OCI-LY1 (cell line): ENCODE measurements at regions not wholly inside any gene's neighbourhood (a gene's known extent, or its start where the extent isn't known, plus 50 kb on each side); places are given as distances from the start of the nearest gene placed in this dataset.

ENCODE experiments used
- H2AFZ ChIP-seq: fragments of 200-600 bp; sonication (generic), shearing (Covaris generic); 2 replicates; pipeline ENCODE4 v1.6.0; 2014; ENCODE audit warnings: antibody characterized with exemption, mild to moderate bottlenecking, low read length
- H3F3A ChIP-seq: fragments of 200-600 bp; sonication (generic), shearing (Covaris generic); 2 replicates; pipeline ENCODE4 v1.6.0; 2014; ENCODE audit warnings: mild to moderate bottlenecking, antibody characterized with exemption, low read length, moderate library complexity; ENCODE audit not compliant: insufficient read depth
- H3K27ac ChIP-seq: fragments of 200-600 bp; sonication (generic); 2 replicates; pipeline ENCODE4 v1.5.1; 2014; ENCODE audit warnings: low read length, mixed run types, mild to moderate bottlenecking, low read depth; ENCODE audit not compliant: poor library complexity, severe bottlenecking
- H3K27me3 ChIP-seq: fragments of 200-600 bp; sonication (generic); 2 replicates; pipeline ENCODE4 v1.6.0; 2014; ENCODE audit warnings: antibody characterized with exemption, mild to moderate bottlenecking, low read length, moderate library complexity; ENCODE audit not compliant: insufficient read depth
- H3K36me3 ChIP-seq: fragments of 200-600 bp; sonication (generic); 2 replicates; pipeline ENCODE4 v1.6.1; 2014; ENCODE audit warnings: mild to moderate bottlenecking, antibody characterized with exemption, low read length, moderate library complexity, mixed read lengths; ENCODE audit not compliant: insufficient read depth
- H3K4me1 ChIP-seq: fragments of 200-600 bp; sonication (generic); 2 replicates; pipeline ENCODE4 v1.5.1; 2014; ENCODE audit warnings: mild to moderate bottlenecking, low read length, moderate library complexity; ENCODE audit not compliant: insufficient read depth, severe bottlenecking
- H3K4me2 ChIP-seq: fragments of 200-600 bp; sonication (generic), shearing (Covaris generic); 2 replicates; pipeline ENCODE4 v1.6.1; 2014; ENCODE audit warnings: low read length
- H3K4me3 ChIP-seq: fragments of 200-600 bp; sonication (generic); 2 replicates; pipeline ENCODE4 v1.5.1; 2014; ENCODE audit warnings: low read length, low read depth, mild to moderate bottlenecking, mixed read lengths; ENCODE audit not compliant: poor library complexity, severe bottlenecking
- H3K79me2 ChIP-seq: fragments of 200-600 bp; shearing (Covaris generic); 2 replicates; pipeline ENCODE4 v1.6.1; 2016; ENCODE audit warnings: mixed run types, low read length, mixed read lengths; ENCODE audit not compliant: insufficient read depth
- H3K9ac ChIP-seq: fragments of 200-600 bp; sonication (generic), shearing (Covaris generic); 2 replicates; pipeline ENCODE4 v1.6.1; 2014; ENCODE audit warnings: mild to moderate bottlenecking, low read length, mixed read lengths
- H3K9me2 ChIP-seq: fragments of 200-600 bp; sonication (generic), shearing (Covaris generic); 2 replicates; pipeline ENCODE4 v1.6.1; 2014; ENCODE audit warnings: low read depth, mild to moderate bottlenecking, low read length, mixed read lengths
- H3K9me3 ChIP-seq: fragments of 200-600 bp; shearing (Covaris generic); 2 replicates; pipeline ENCODE4 v1.6.1; 2014; ENCODE audit warnings: low read length, mixed read lengths
- H4K20me1 ChIP-seq: fragments of 200-600 bp; sonication (generic), shearing (Covaris generic); 2 replicates; pipeline ENCODE4 v1.6.0; 2016; ENCODE audit warnings: mild to moderate bottlenecking, low read length; ENCODE audit not compliant: insufficient read depth
- CTCF ChIP-seq: fragments of 200-600 bp; sonication (generic), shearing (Covaris generic); IDR thresholded peaks from 2 replicates; pipeline ENCODE4 v1.5.1; 2017; ENCODE audit warnings: mild to moderate bottlenecking, antibody characterized with exemption, low read length, moderate library complexity, mixed read lengths
- EZH2 ChIP-seq: fragments of 200-600 bp; sonication (generic), shearing (Covaris generic); IDR thresholded peaks from 2 replicates; pipeline ENCODE4 v1.8.0; 2017; ENCODE audit warnings: borderline replicate concordance, mixed run types, mild to moderate bottlenecking, antibody characterized with exemption, low read length, moderate library complexity, mixed read lengths

- H3K9me3 ChIP-seq, result no peaks in the 10 kb centered on the region
- no peaks in the 10 kb centered on the region for H3K36me3 ChIP-seq
- no peak overlapping the region for H2AFZ ChIP-seq
- no peaks in the 10 kb centered on the region for H3F3A ChIP-seq
- TF ChIP-seq EZH2, result no peak
- TF ChIP-seq CTCF, result no peak
- H4K20me1 ChIP-seq, result no peaks in the 10 kb centered on the region
- 0 out of 2 replicates have a peak, but pooled peaks cover 8% of the 10 kb centered on the region for H3K27me3 ChIP-seq
- H3K4me1 ChIP-seq, result no peaks in the 10 kb centered on the region
- H3K9ac ChIP-seq, result no peak overlapping the region
- H3K27ac ChIP-seq, result no peak overlapping the region
- H3K4me2 ChIP-seq, result no peak overlapping the region
- H3K79me2 ChIP-seq, result no peaks in the 10 kb centered on the region
- H3K9me2 ChIP-seq, result no peaks in the 10 kb centered on the region
- no peak overlapping the region for H3K4me3 ChIP-seq
Measured at GRCh38 chr3:194265996-194266964, 84.8 kb downstream of the CPN2 start.

- TF ChIP-seq EZH2 (no peak), CTCF (no peak)
- Histone ChIP-seq H3K9ac (no peak overlapping the region), H3K4me1 (no peaks in the 10 kb centered on the region), H3K4me3 (no peak overlapping the region), H3K9me2 (no peaks in the 10 kb centered on the region), H3K79me2 (no peaks in the 10 kb centered on the region), H3K27me3 (peaks cover under 1% of the 10 kb centered on the region; the same call in 1 of the 2 replicates), H3K4me2 (no peak overlapping the region), H3K27ac (no peak overlapping the region), H3F3A (no peaks in the 10 kb centered on the region), H3K9me3 (no peaks in the 10 kb centered on the region), H4K20me1 (no peaks in the 10 kb centered on the region), H3K36me3 (no peaks in the 10 kb centered on the region), H2AFZ (no peak overlapping the region)
Measured at GRCh38 chr3:194267744-194268653, 83.1 kb downstream of the CPN2 start.

DNA sequence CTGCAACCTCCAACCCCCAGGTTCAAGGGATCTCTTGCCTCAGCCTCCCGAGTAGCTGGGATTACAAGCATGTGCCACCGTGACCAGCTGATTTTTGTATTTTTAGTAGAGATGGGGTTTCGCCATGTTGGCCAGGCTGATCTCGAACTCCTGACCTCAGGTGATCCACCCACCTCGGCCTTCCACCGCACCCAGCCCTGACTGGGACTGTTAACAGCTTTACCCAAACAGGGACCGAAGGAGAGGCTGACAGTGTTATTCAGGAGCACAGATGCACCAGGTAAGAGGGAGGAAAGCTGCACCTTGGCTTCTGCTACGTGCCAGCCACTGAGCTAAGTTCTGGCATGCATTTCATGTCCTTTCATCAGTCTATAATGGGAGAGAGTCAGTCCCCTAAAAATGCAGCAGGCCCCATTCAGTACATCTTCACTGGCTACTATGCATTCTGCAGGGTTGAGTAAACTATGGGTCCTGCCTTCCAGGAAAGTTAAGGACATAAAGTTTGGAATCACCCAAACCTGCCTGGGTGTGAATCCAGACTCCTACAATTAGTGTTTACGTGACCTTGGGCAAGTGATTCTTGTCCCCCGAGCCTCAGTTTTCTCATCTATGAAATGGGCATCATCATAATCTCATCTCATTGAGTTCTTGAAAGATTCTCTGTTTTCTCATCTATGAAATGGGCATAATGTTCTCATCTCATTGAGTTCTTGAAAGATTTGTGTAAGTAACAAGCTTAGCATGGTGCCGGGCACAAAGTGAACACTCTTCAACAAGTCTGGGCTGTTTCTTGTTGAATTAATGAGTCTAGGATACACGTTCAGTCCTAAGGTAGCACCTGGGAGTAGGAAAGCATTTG lies 82.2 kb downstream of the CPN2 start:
- H3F3A ChIP-seq, result no peaks in the 10 kb centered on the region
- no peak overlapping the region for H2AFZ ChIP-seq

More for the DNA sequence above, 82.2 kb downstream of the CPN2 start:
- Histone ChIP-seq H3K27ac (no peak overlapping the region), H3K9ac (no peak overlapping the region), H3K4me1 (no peaks in the 10 kb centered on the region), H4K20me1 (no peaks in the 10 kb centered on the region), H3K36me3 (no peaks in the 10 kb centered on the region), H3K4me3 (no peak overlapping the region), H3K9me2 (no peaks in the 10 kb centered on the region), H3K79me2 (no peaks in the 10 kb centered on the region), H3K9me3 (no peaks in the 10 kb centered on the region), H3K4me2 (no peak overlapping the region), H3K27me3 (no peaks in the 10 kb centered on the region; the same call in 1 of the 2 replicates)
- TF ChIP-seq EZH2 (no peak), CTCF (no peak)
